Upper lobe of left lung (tissue), 6 donors: ENCODE measurements at regions not wholly inside any gene's neighbourhood (a gene's known extent, or its start where the extent isn't known, plus 50 kb on each side); places are given as distances from the start of the nearest gene placed in this dataset.
"Not testable (repeated sequence)": the region's sequence is repeated elsewhere in the genome, so short reads cannot be mapped to it uniquely, and the experiment has no call there.

Experiments
- ATAC-seq, 2 donors: fragments of 200-7000 bp; cut with Tn5 transposase; one replicate each; pipeline ENCODE4 v1.9.1; 2022; ENCODE audit warnings: mild to moderate bottlenecking in 2 of 2, moderate library complexity in 2 of 2; ENCODE audit not compliant: low FRiP score in 2 of 2
- DNase-seq, 2 donors: peaks; one replicate each; pipeline ENCODE4 v3.0.0-alpha.2; 2019 to 2020
- H3K27ac ChIP-seq, 4 donors: fragments of 200-600 bp; sonication (generic); one replicate each; pipeline ENCODE4 v1.5.1; 2016 to 2019
- H3K27me3 ChIP-seq, 4 donors: fragments of 200-600 bp; sonication (generic); one replicate each; pipeline ENCODE4 v1.5.1; 2017 to 2019
- H3K36me3 ChIP-seq, 4 donors: fragments of 200-600 bp; sonication (generic); one replicate each; pipeline ENCODE4 v1.5.1; 2016 to 2019
- H3K4me1 ChIP-seq, 4 donors: fragments of 200-600 bp; sonication (generic); one replicate each; pipeline ENCODE4 v1.5.1; 2018 to 2019
- H3K4me3 ChIP-seq, 4 donors: fragments of 200-600 bp; sonication (generic); one replicate each; pipeline ENCODE4 v1.5.1; 2017 to 2019; ENCODE audit warnings: mild to moderate bottlenecking in 2 of 4, moderate library complexity in 1 of 4
- H3K9me3 ChIP-seq, 4 donors: fragments of 200-600 bp; sonication (generic); one replicate each; pipeline ENCODE4 v1.5.1; 2018 to 2019
- EP300 ChIP-seq, 4 donors: sonication (generic); formaldehyde crosslinking; IDR thresholded peaks; one replicate each; pipeline ENCODE4 v1.5.1; 2017; ENCODE audit warnings: antibody characterized with exemption in 4 of 4, control low read depth in 2 of 4
- POLR2A ChIP-seq, 4 donors: fragments of 450-650 bp; IDR thresholded peaks; one replicate each; pipeline ENCODE4 v1.5.1; 2016 to 2017; ENCODE audit warnings: antibody characterized with exemption in 4 of 4, mild to moderate bottlenecking in 2 of 4
- POLR2AphosphoS5 ChIP-seq, 2 donors: sonication (generic); formaldehyde crosslinking; IDR thresholded peaks; one replicate each; pipeline ENCODE4 v1.5.1; 2017; ENCODE audit warnings: antibody characterized with exemption in 2 of 2
- WGBS, 2 donors: methylation state at CpG; one replicate each; pipeline ENCODE4 v1.1.5; 2017 to 2018; 5-methylcytosine and 5-hydroxymethylcytosine counted together
- TF ChIP-seq, protein P1 (sequence below), 6 experiments: fragments of 450-650 bp in 4 of 6; fragments of 200-600 bp in 2 of 6; sonication (generic) in 2 of 6; IDR thresholded peaks; one replicate each; pipeline ENCODE4 v1.5.1; 2016 to 2019; ENCODE audit warnings: antibody characterized with exemption in 6 of 6
- donor health status: DM: no; HTN: no; CAD: no; lungs with moderate emphysema.
- donor health status: DM: no; HTN: yes; CAD: no; lungs with severe emphysema.

DNA sequence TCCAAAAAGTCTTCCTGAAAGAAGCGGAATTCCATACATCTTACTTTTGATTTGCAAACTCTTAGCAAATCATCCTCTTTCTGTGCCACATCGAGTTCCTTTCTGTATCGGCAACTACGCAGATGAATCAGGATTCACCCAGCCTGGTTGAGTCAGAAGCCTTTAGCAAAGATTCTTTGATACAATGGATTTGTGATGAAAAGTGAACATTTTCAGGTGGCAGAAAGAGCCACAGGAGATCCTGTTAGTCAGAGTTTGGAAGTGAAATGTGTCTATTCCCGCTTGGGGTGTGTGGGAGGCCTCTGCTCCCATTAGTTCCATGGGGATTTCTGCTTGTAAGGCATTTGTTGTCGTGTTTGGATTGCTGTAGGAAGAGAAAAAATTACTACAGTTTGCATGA is 351.8 kb upstream of the WWC1 start:
- Histone ChIP-seq H3K4me3 (no peak overlapping the region), H3K27me3 (no peaks in the 10 kb centered on the region), H3K36me3 (no peaks in the 10 kb centered on the region), H3K4me1 (no peaks in the 10 kb centered on the region), H3K27ac (no peak overlapping the region), H3K9me3 (no peaks in the 10 kb centered on the region)
- TF ChIP-seq POLR2A (IDR thresholded peaks at IDR 0.05) (no peak), POLR2AphosphoS5 (IDR thresholded peaks at IDR 0.05) (no peak), EP300 (IDR thresholded peaks at IDR 0.05) (no peak)
- TF ChIP-seq, protein P1, sequence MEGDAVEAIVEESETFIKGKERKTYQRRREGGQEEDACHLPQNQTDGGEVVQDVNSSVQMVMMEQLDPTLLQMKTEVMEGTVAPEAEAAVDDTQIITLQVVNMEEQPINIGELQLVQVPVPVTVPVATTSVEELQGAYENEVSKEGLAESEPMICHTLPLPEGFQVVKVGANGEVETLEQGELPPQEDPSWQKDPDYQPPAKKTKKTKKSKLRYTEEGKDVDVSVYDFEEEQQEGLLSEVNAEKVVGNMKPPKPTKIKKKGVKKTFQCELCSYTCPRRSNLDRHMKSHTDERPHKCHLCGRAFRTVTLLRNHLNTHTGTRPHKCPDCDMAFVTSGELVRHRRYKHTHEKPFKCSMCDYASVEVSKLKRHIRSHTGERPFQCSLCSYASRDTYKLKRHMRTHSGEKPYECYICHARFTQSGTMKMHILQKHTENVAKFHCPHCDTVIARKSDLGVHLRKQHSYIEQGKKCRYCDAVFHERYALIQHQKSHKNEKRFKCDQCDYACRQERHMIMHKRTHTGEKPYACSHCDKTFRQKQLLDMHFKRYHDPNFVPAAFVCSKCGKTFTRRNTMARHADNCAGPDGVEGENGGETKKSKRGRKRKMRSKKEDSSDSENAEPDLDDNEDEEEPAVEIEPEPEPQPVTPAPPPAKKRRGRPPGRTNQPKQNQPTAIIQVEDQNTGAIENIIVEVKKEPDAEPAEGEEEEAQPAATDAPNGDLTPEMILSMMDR (IDR thresholded peaks at IDR 0.05): no peak
- ATAC-seq: no peak
- DNase-seq: no peak
- 81 to 84% methylated on average over 6 of the region's 6 CpGs for WGBS, 2 donors

DNA sequence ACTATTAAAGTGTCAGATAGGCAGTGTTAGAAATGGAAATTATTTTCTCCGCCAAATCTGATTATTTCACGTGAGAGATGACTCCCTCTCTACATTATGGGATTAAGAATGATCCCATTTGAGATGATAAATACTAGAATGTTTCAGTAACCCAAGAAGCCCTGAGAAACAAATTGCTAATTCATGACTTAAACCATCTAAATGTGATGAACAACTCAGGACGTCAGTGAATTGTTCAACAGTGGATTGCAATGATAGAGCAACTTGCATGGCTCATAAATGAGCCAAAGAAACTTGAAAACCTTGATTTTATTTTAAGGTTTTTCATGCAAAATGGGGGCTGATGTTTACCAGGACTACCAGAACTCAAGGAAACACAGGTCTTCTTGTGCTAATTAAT is 350.5 kb upstream of the WWC1 start:
- 82 to 83% methylated on average over 3 of the region's 3 CpGs for WGBS, 2 donors
- ATAC-seq: no peak
- Histone ChIP-seq H3K27ac (no peak overlapping the region), H3K9me3 (no peaks in the 10 kb centered on the region), H3K36me3 (no peaks in the 10 kb centered on the region), H3K4me1 (no peaks in the 10 kb centered on the region), H3K27me3 (no peaks in the 10 kb centered on the region), H3K4me3 (no peak overlapping the region)
- TF ChIP-seq POLR2AphosphoS5 (IDR thresholded peaks at IDR 0.05) (no peak), POLR2A (IDR thresholded peaks at IDR 0.05) (no peak), EP300 (IDR thresholded peaks at IDR 0.05) (no peak)
- TF ChIP-seq, protein P1 (IDR thresholded peaks at IDR 0.05): no peak
- no peak for DNase-seq

GRCh38 chr5:167941556-167941955 is 349.9 kb upstream of the WWC1 start:
- not testable (repeated sequence) for DNase-seq, H3K27me3 ChIP-seq, H3K9me3 ChIP-seq, H3K4me3 ChIP-seq, H3K27ac ChIP-seq, ATAC-seq, H3K36me3 ChIP-seq, H3K4me1 ChIP-seq
- 63 to 69% methylated on average over 2 of the region's 2 CpGs for WGBS, 2 donors

DNA sequence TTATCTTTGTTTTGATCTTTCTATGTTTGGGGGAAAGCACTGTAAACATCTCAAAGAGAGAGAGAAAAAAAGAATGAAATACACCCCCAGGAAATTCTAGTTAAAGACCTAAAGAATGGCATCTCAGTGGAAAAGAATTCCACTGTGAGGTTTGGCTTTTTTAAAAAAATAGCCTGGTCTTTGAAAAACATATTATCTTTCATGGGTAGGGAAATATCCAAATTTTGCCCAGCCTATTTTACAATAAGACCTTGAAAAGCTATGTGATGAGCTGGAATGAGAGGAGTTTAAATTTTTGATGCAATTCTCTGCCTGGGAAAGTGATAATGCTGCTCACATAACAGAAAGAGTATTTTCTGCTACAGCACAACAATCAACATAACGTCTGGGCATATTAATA is 348.1 kb upstream of the WWC1 start:
- ATAC-seq (no peak), DNase-seq (no peak)
- WGBS, 2 donors: 71 to 78% methylated on average over 1 of the region's 1 CpG
- H3K9me3 ChIP-seq: no peaks in the 10 kb centered on the region
- H3K27ac ChIP-seq: no peak overlapping the region
- H3K4me1 ChIP-seq: no peaks in the 10 kb centered on the region
- no peaks in the 10 kb centered on the region for H3K36me3 ChIP-seq
- no peak overlapping the region for H3K4me3 ChIP-seq
- H3K27me3 ChIP-seq: no peaks in the 10 kb centered on the region
- TF ChIP-seq POLR2AphosphoS5 (IDR thresholded peaks at IDR 0.05) (no peak), EP300 (IDR thresholded peaks at IDR 0.05) (no peak), POLR2A (IDR thresholded peaks at IDR 0.05) (no peak)
- TF ChIP-seq, protein P1 (IDR thresholded peaks at IDR 0.05): no peak

- Histone ChIP-seq H3K27me3 (no peaks in the 10 kb centered on the region), H3K4me1 (no peaks in the 10 kb centered on the region), H3K4me3 (no peak overlapping the region), H3K27ac (no peak overlapping the region), H3K9me3 (no peaks in the 10 kb centered on the region), H3K36me3 (no peaks in the 10 kb centered on the region)
- 70 to 74% methylated on average over 9 of the region's 9 CpGs for WGBS, 2 donors
- ATAC-seq: no peak
- TF ChIP-seq, protein P1 (IDR thresholded peaks at IDR 0.05): no peak
- no peak for TF ChIP-seq EP300 (IDR thresholded peaks at IDR 0.05)
- TF ChIP-seq POLR2A (IDR thresholded peaks at IDR 0.05): no peak
- TF ChIP-seq POLR2AphosphoS5 (IDR thresholded peaks at IDR 0.05): no peak
- DNase-seq: no peak
Measured at GRCh38 chr5:167944121-167944852, 347.2 kb upstream of the WWC1 start.
